Kidney epithelial cell (primary cell): ENCODE measurements at regions not wholly inside any gene's neighbourhood (a gene's known extent, or its start where the extent isn't known, plus 50 kb on each side); places are given as distances from the start of the nearest gene placed in this dataset.
"Not testable (repeated sequence)": the region's sequence is repeated elsewhere in the genome, so short reads cannot be mapped to it uniquely, and the experiment has no call there.

ENCODE experiments used
- DNase-seq: peaks from one replicate; pipeline ENCODE4 v3.0.0-alpha.2; 2010; ENCODE audit warnings: low read depth
- H3K27me3 ChIP-seq: 2 replicates; pipeline ENCODE4 v1.6.0; 2011; ENCODE audit warnings: low read length; ENCODE audit not compliant: control insufficient read depth, insufficient read depth
- H3K36me3 ChIP-seq: 2 replicates; pipeline ENCODE4 v1.5.1; 2011; ENCODE audit warnings: low read length; ENCODE audit not compliant: control insufficient read depth, insufficient read depth
- H3K4me3 ChIP-seq: 2 replicates; pipeline ENCODE4 v1.5.1; 2011; ENCODE audit warnings: low read depth, mild to moderate bottlenecking, control low read depth, low read length
- CTCF ChIP-seq: IDR thresholded peaks from 2 replicates; pipeline ENCODE4 v1.5.1; 2011; ENCODE audit warnings: mild to moderate bottlenecking, moderate library complexity, low read length, control low read depth, inconsistent platforms; ENCODE audit not compliant: insufficient read depth, poor library complexity, severe bottlenecking

- no peaks in the 10 kb centered on the region for H3K36me3 ChIP-seq
- DNase-seq, result no peak
- H3K4me3 ChIP-seq, result no peak overlapping the region
- H3K27me3 ChIP-seq, result no peaks in the 10 kb centered on the region
- no peak for TF ChIP-seq CTCF
Observed at GRCh38 chr5:101461455-101461854, 558.4 kb upstream of the ST8SIA4 start.

- no peak for TF ChIP-seq CTCF
- Histone ChIP-seq H3K4me3 (no peak overlapping the region), H3K36me3 (no peaks in the 10 kb centered on the region), H3K27me3 (no peaks in the 10 kb centered on the region)
- no peak for DNase-seq
Observed at GRCh38 chr5:101458587-101458986, 555.5 kb upstream of the ST8SIA4 start.

- no peak overlapping the region for H3K4me3 ChIP-seq
- no peak for DNase-seq
- H3K36me3 ChIP-seq, result no peaks in the 10 kb centered on the region
- TF ChIP-seq CTCF, result no peak
- no peaks in the 10 kb centered on the region for H3K27me3 ChIP-seq
Observed at GRCh38 chr5:101455851-101456250, 552.8 kb upstream of the ST8SIA4 start.

GRCh38 chr5:101455048-101455447 is 552.0 kb upstream of the ST8SIA4 start:
- Histone ChIP-seq H3K27me3 (no peaks in the 10 kb centered on the region), H3K4me3 (no peak overlapping the region), H3K36me3 (no peaks in the 10 kb centered on the region)
- no peak for TF ChIP-seq CTCF
- no peak for DNase-seq

GRCh38 chr5:101442281-101442680 is 539.2 kb upstream of the ST8SIA4 start:
- H3K27me3 ChIP-seq, H3K4me3 ChIP-seq, DNase-seq, H3K36me3 ChIP-seq: not testable (repeated sequence)

- H3K27me3 ChIP-seq, result no peaks in the 10 kb centered on the region
- no peaks in the 10 kb centered on the region for H3K36me3 ChIP-seq
- DNase-seq, result no peak
- H3K4me3 ChIP-seq, result no peak overlapping the region
- TF ChIP-seq CTCF, result no peak
Observed at GRCh38 chr5:101440173-101440572, 537.1 kb upstream of the ST8SIA4 start.
